GM12878 (cell line): ENCODE measurements at regions not wholly inside any gene's neighbourhood (a gene's known extent, or its start where the extent isn't known, plus 50 kb on each side); places are given as distances from the start of the nearest gene placed in this dataset.

Source experiments
- CEBPB ChIP-seq, 2 experiments: fragments of 150-350 bp in 1 of 2; IDR thresholded peaks; 2 replicates each; pipeline ENCODE4 v1.6.1; 2012 to 2014; ENCODE audit warnings: low read depth in 2 of 2, low read length in 2 of 2, borderline replicate concordance in 1 of 2, inconsistent platforms in 1 of 2
- EP300 ChIP-seq, 2 experiments: fragments of 150-350 bp in 1 of 2; IDR thresholded peaks; 2 replicates each; pipeline ENCODE4 v1.6.1; 2011 to 2012; ENCODE audit warnings: low read depth in 2 of 2, low read length in 2 of 2, borderline replicate concordance in 1 of 2, improper control_type of control experiment in 1 of 2, inconsistent platforms in 1 of 2; ENCODE audit not compliant: control insufficient read depth in 1 of 2
- HCFC1 ChIP-seq: fragments of 150-350 bp; IDR thresholded peaks from 2 replicates; pipeline ENCODE4 v1.6.1; 2014; ENCODE audit warnings: low read length
- POLR2A ChIP-seq: IDR thresholded peaks from 2 replicates; pipeline ENCODE4 v1.6.1; 2011; ENCODE audit warnings: low read depth, mild to moderate bottlenecking, low read length
- RBBP5 ChIP-seq: fragments of 200-600 bp; sonication (generic); conservative IDR thresholded peaks from 2 replicates; pipeline ENCODE4 v1.6.1; 2016
- STAT1 ChIP-seq: fragments of 450-650 bp; conservative IDR thresholded peaks from 2 replicates; pipeline ENCODE4 v1.6.1; 2014; ENCODE audit warnings: antibody characterized with exemption, mild to moderate bottlenecking
- STAT3 ChIP-seq: IDR thresholded peaks from 2 replicates; pipeline ENCODE4 v1.6.1; 2011; ENCODE audit warnings: low read depth, low read length, improper control_type of control experiment
- TAF1 ChIP-seq: IDR thresholded peaks from 2 replicates; pipeline ENCODE4 v1.6.1; 2011; ENCODE audit warnings: mild to moderate bottlenecking, low read depth, low read length, borderline replicate concordance
- ZNF274 ChIP-seq: IDR thresholded peaks from one replicate; pipeline ENCODE4 v1.8.0; 2011; ENCODE audit not compliant: insufficient read length, insufficient read depth
- TF ChIP-seq, protein P1 (sequence below), 3 experiments: IDR thresholded peaks in 2 of 3; conservative IDR thresholded peaks in 1 of 3; 2 replicates each; pipeline ENCODE4 v1.5.1; 2011; ENCODE audit warnings: low read depth in 3 of 3, low read length in 3 of 3, mild to moderate bottlenecking in 3 of 3, control low read depth in 2 of 3, moderate library complexity in 2 of 3, inconsistent platforms in 1 of 3, mixed read lengths in 1 of 3; ENCODE audit not compliant: control insufficient read depth in 2 of 3, insufficient read depth in 1 of 3; ENCODE audit errors: extremely low read depth in 1 of 3
- TF ChIP-seq, protein P2 (sequence below): fragments of 150-350 bp; IDR thresholded peaks from 2 replicates; pipeline ENCODE4 v1.6.1; 2014; ENCODE audit warnings: mild to moderate bottlenecking, low read depth, low read length

GRCh38 chr6:125665295-125665814, 84.1 kb upstream of the HEY2 start:
- TF ChIP-seq, protein P1, sequence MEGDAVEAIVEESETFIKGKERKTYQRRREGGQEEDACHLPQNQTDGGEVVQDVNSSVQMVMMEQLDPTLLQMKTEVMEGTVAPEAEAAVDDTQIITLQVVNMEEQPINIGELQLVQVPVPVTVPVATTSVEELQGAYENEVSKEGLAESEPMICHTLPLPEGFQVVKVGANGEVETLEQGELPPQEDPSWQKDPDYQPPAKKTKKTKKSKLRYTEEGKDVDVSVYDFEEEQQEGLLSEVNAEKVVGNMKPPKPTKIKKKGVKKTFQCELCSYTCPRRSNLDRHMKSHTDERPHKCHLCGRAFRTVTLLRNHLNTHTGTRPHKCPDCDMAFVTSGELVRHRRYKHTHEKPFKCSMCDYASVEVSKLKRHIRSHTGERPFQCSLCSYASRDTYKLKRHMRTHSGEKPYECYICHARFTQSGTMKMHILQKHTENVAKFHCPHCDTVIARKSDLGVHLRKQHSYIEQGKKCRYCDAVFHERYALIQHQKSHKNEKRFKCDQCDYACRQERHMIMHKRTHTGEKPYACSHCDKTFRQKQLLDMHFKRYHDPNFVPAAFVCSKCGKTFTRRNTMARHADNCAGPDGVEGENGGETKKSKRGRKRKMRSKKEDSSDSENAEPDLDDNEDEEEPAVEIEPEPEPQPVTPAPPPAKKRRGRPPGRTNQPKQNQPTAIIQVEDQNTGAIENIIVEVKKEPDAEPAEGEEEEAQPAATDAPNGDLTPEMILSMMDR (IDR thresholded peaks at IDR 0.05 in 2 of 3, conservative IDR thresholded peaks at IDR 0.05 in 1 of 3; ENCODE audit: control insufficient read depth in 2 of 3, extremely low read depth in 1 of 3, insufficient read depth in 1 of 3, low read depth in 3 of 3, low read length in 3 of 3): no peak
- TF ChIP-seq CEBPB (IDR thresholded peaks at IDR 0.05; ENCODE audit: borderline replicate concordance in 1 of 2, low read depth in 2 of 2, low read length in 2 of 2): no peak
- no peak for TF ChIP-seq HCFC1
- no peak for TF ChIP-seq ZNF274
- TF ChIP-seq STAT1: no peak
- TF ChIP-seq RBBP5: no peak
- TF ChIP-seq, protein P2, sequence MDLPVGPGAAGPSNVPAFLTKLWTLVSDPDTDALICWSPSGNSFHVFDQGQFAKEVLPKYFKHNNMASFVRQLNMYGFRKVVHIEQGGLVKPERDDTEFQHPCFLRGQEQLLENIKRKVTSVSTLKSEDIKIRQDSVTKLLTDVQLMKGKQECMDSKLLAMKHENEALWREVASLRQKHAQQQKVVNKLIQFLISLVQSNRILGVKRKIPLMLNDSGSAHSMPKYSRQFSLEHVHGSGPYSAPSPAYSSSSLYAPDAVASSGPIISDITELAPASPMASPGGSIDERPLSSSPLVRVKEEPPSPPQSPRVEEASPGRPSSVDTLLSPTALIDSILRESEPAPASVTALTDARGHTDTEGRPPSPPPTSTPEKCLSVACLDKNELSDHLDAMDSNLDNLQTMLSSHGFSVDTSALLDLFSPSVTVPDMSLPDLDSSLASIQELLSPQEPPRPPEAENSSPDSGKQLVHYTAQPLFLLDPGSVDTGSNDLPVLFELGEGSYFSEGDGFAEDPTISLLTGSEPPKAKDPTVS: no peak
- TF ChIP-seq EP300 (IDR thresholded peaks at IDR 0.05; ENCODE audit: borderline replicate concordance in 1 of 2, control insufficient read depth in 1 of 2, low read depth in 2 of 2, low read length in 2 of 2): no peak
- no peak for TF ChIP-seq STAT3
- TF ChIP-seq TAF1: no peak
- TF ChIP-seq POLR2A: no peak
